Erythroblast (primary cell): ENCODE measurements at regions not wholly inside any gene's neighbourhood (a gene's known extent, or its start where the extent isn't known, plus 50 kb on each side); places are given as distances from the start of the nearest gene placed in this dataset.

Experiments
- GATA1 ChIP-seq: IDR thresholded peaks from 2 replicates; pipeline ENCODE4 v1.6.1; 2011; ENCODE audit warnings: low read depth, mild to moderate bottlenecking, control low read depth, low read length, moderate library complexity
- POLR2A ChIP-seq: IDR thresholded peaks from 2 replicates; pipeline ENCODE4 v1.6.1; 2011; ENCODE audit warnings: mild to moderate bottlenecking, low read length

GRCh38 chr7:83808982-83809381 is 160.0 kb upstream of the SEMA3E start:
- TF ChIP-seq POLR2A (no peak), GATA1 (no peak)
